ENCODE measurements at regions not wholly inside any gene's neighbourhood (a gene's known extent, or its start where the extent isn't known, plus 50 kb on each side); places are given as distances from the start of the nearest gene placed in this dataset.

- Histone ChIP-seq H3K9me3 (ENCODE audit: control insufficient read depth in 1 of 2, low read length in 2 of 2) (no peaks in the 10 kb centered on the region), H3K27ac (ENCODE audit: low read depth, low read length) (no peak overlapping the region), H3K4me1 (ENCODE audit: insufficient read depth, low read length) (peaks cover 31% of the 10 kb centered on the region), H3K27me3 (ENCODE audit: insufficient read depth, low read length) (no peaks in the 10 kb centered on the region), H3K4me3 (ENCODE audit: low read length in 2 of 2) (no peak overlapping the region), H3K36me3 (ENCODE audit: insufficient read depth, low read length) (no peaks in the 10 kb centered on the region)
- ChIA-PET CTCF (ENCODE audit: partially characterized antibody) (no interaction called here), POLR2A (ENCODE audit: partially characterized antibody) (no interaction called here)
- Mint-ChIP-seq H3K4me3 (peak overlapping the region in 1 of 8 donors; percentile 1), H3K4me1 (peaks cover 12 to 21% (median 16%) of the 10 kb centered on the region in 4 donors), H3K36me3 (no peaks in the 10 kb centered on the region), H3K27ac (peak overlapping the region in 3 of 7 donors; percentile 1 to 42 (median 31)), H3K27me3 (peaks cover 2% of the 10 kb centered on the region in 2 donors), H3K9me3 (peaks cover 0 to 2% (median 0%) of the 10 kb centered on the region in 8 donors)
- no peak for DNase-seq
- intact Hi-C loops (cut with micrococcal nuclease): no loop called here
Observed at GRCh38 chr20:57857969-57858368, 148.2 kb upstream of the PMEPA1 start.

GRCh38 chr20:57857118-57857517 is 147.3 kb upstream of the PMEPA1 start:
- H3K27me3 Mint-ChIP-seq: peaks cover 2% of the 10 kb centered on the region in 2 donors
- peak overlapping the region; percentile 0 to 66 (median 9) for H3K27ac Mint-ChIP-seq
- H3K9me3 Mint-ChIP-seq: peaks cover 0 to 2% (median 0%) of the 10 kb centered on the region in 8 donors
- Histone ChIP-seq H3K27me3 (ENCODE audit: insufficient read depth, low read length) (no peaks in the 10 kb centered on the region), H3K9me3 (ENCODE audit: control insufficient read depth in 1 of 2, low read length in 2 of 2) (no peaks in the 10 kb centered on the region), H3K4me3 (ENCODE audit: low read length in 2 of 2) (no peak overlapping the region), H3K36me3 (ENCODE audit: insufficient read depth, low read length) (no peaks in the 10 kb centered on the region), H3K4me1 (ENCODE audit: insufficient read depth, low read length) (peaks cover 31% of the 10 kb centered on the region), H3K27ac (ENCODE audit: low read depth, low read length) (no peak overlapping the region)
- CTCF ChIA-PET (ENCODE audit: partially characterized antibody): interaction anchor here (1.1 to 1.3 kb wide), 3 partner anchors 10 to 147 kb away, joined by 3 to 5 read pairs (median 3); partner anchors contain the start of gene PMEPA1
- no peaks in the 10 kb centered on the region for H3K36me3 Mint-ChIP-seq
- POLR2A ChIA-PET (ENCODE audit: partially characterized antibody): interaction anchor here (0.7 to 1.3 kb wide), 3 partner anchors 148 to 238 kb away, joined by 3 read pairs; partner anchors contain the start of genes PMEPA1 and ZBP1
- no peak for DNase-seq
- H3K4me1 Mint-ChIP-seq: peaks cover 12 to 21% (median 16%) of the 10 kb centered on the region in 4 donors
- intact Hi-C loops (cut with micrococcal nuclease): no loop called here
- H3K4me3 Mint-ChIP-seq: peak overlapping the region in 3 of 8 donors; percentile 4 to 17 (median 5)

- H3K27ac Mint-ChIP-seq: peak overlapping the region in 2 of 7 donors; percentile 0 to 19
- Histone ChIP-seq H3K4me1 (ENCODE audit: insufficient read depth, low read length) (peaks cover 31% of the 10 kb centered on the region), H3K4me3 (ENCODE audit: low read length in 2 of 2) (no peak overlapping the region), H3K27me3 (ENCODE audit: insufficient read depth, low read length) (no peaks in the 10 kb centered on the region), H3K9me3 (ENCODE audit: control insufficient read depth in 1 of 2, low read length in 2 of 2) (no peaks in the 10 kb centered on the region), H3K27ac (ENCODE audit: low read depth, low read length) (no peak overlapping the region), H3K36me3 (ENCODE audit: insufficient read depth, low read length) (no peaks in the 10 kb centered on the region)
- peaks cover 0 to 2% (median 0%) of the 10 kb centered on the region in 8 donors for H3K9me3 Mint-ChIP-seq
- CTCF ChIA-PET (ENCODE audit: partially characterized antibody): interaction anchor here (1.1 to 1.3 kb wide), 3 partner anchors 10 to 147 kb away, joined by 3 to 5 read pairs (median 3); partner anchors contain the start of gene PMEPA1
- H3K36me3 Mint-ChIP-seq: no peaks in the 10 kb centered on the region
- peak; percentile 25 to 52 (median 46) for DNase-seq
- peaks cover 12 to 21% (median 16%) of the 10 kb centered on the region in 4 donors for H3K4me1 Mint-ChIP-seq
- H3K27me3 Mint-ChIP-seq: peaks cover 0 to 2% of the 10 kb centered on the region in 2 donors
- intact Hi-C loops (cut with micrococcal nuclease): no loop called here
- POLR2A ChIA-PET (ENCODE audit: partially characterized antibody): interaction anchor here (0.7 to 1.3 kb wide), 3 partner anchors 147 to 238 kb away, joined by 3 read pairs; partner anchors contain the start of genes PMEPA1 and ZBP1
- peak overlapping the region in 1 of 8 donors; percentile 14 for H3K4me3 Mint-ChIP-seq
Observed at GRCh38 chr20:57856658-57857057, 146.8 kb upstream of the PMEPA1 start.

GRCh38 chr20:57851796-57852195 is 142.0 kb upstream of the PMEPA1 start:
- Mint-ChIP-seq H3K4me1 (peaks cover 2 to 4% (median 3%) of the 10 kb centered on the region in 4 donors), H3K4me3 (no peak overlapping the region), H3K9me3 (no peaks in the 10 kb centered on the region), H3K36me3 (no peaks in the 10 kb centered on the region), H3K27me3 (no peaks in the 10 kb centered on the region), H3K27ac (no peak overlapping the region)
- no peak overlapping the region for H3K27ac ChIP-seq (ENCODE audit: low read depth, low read length)
- no peaks in the 10 kb centered on the region for H3K9me3 ChIP-seq (ENCODE audit: control insufficient read depth in 1 of 2, low read length in 2 of 2)
- POLR2A ChIA-PET (ENCODE audit: partially characterized antibody): no interaction called here
- no peak for DNase-seq
- intact Hi-C loops (cut with micrococcal nuclease): no loop called here
- H3K4me1 ChIP-seq (ENCODE audit: insufficient read depth, low read length): peaks cover 9% of the 10 kb centered on the region
- H3K4me3 ChIP-seq (ENCODE audit: low read length in 2 of 2): no peak overlapping the region
- H3K36me3 ChIP-seq (ENCODE audit: insufficient read depth, low read length): no peaks in the 10 kb centered on the region
- CTCF ChIA-PET (ENCODE audit: partially characterized antibody): no interaction called here
- no peaks in the 10 kb centered on the region for H3K27me3 ChIP-seq (ENCODE audit: insufficient read depth, low read length)

GRCh38 chr20:57851025-57851682 is 141.3 kb upstream of the PMEPA1 start:
- no peaks in the 10 kb centered on the region for H3K36me3 Mint-ChIP-seq
- Histone ChIP-seq H3K36me3 (ENCODE audit: insufficient read depth, low read length) (no peaks in the 10 kb centered on the region), H3K9me3 (ENCODE audit: control insufficient read depth in 1 of 2, low read length in 2 of 2) (no peaks in the 10 kb centered on the region), H3K27ac (ENCODE audit: low read depth, low read length) (no peak overlapping the region), H3K4me1 (ENCODE audit: insufficient read depth, low read length) (peaks cover 3% of the 10 kb centered on the region), H3K4me3 (ENCODE audit: low read length in 2 of 2) (no peak overlapping the region), H3K27me3 (ENCODE audit: insufficient read depth, low read length) (no peaks in the 10 kb centered on the region)
- no peaks in the 10 kb centered on the region for H3K9me3 Mint-ChIP-seq
- intact Hi-C loops (cut with micrococcal nuclease): no loop called here
- ChIA-PET CTCF (ENCODE audit: partially characterized antibody) (no interaction called here), POLR2A (ENCODE audit: partially characterized antibody) (no interaction called here)
- H3K27ac Mint-ChIP-seq: no peak overlapping the region
- no peak overlapping the region for H3K4me3 Mint-ChIP-seq
- no peak for DNase-seq
- H3K4me1 Mint-ChIP-seq: no peaks in the 10 kb centered on the region
- no peaks in the 10 kb centered on the region for H3K27me3 Mint-ChIP-seq

- intact Hi-C loops (cut with micrococcal nuclease): no loop called here
Observed at GRCh38 chr20:57849521-57850215, 139.9 kb upstream of the PMEPA1 start.

GRCh38 chr20:57849121-57849520 is 139.3 kb upstream of the PMEPA1 start:
- intact Hi-C loops (cut with micrococcal nuclease): no loop called here
- no peak for DNase-seq
- H3K9me3 ChIP-seq (ENCODE audit: control insufficient read depth in 1 of 2, low read length in 2 of 2): no peaks in the 10 kb centered on the region
- no peaks in the 10 kb centered on the region for H3K27me3 ChIP-seq (ENCODE audit: insufficient read depth, low read length)
- no peak overlapping the region for H3K4me3 Mint-ChIP-seq
- no peaks in the 10 kb centered on the region for H3K4me1 Mint-ChIP-seq
- H3K4me1 ChIP-seq (ENCODE audit: insufficient read depth, low read length): no peaks in the 10 kb centered on the region
- no peaks in the 10 kb centered on the region for H3K36me3 Mint-ChIP-seq
- POLR2A ChIA-PET (ENCODE audit: partially characterized antibody): no interaction called here
- CTCF ChIA-PET (ENCODE audit: partially characterized antibody): no interaction called here
- no peaks in the 10 kb centered on the region for H3K27me3 Mint-ChIP-seq
- no peaks in the 10 kb centered on the region for H3K9me3 Mint-ChIP-seq
- H3K36me3 ChIP-seq (ENCODE audit: insufficient read depth, low read length): no peaks in the 10 kb centered on the region
- no peak overlapping the region for H3K27ac Mint-ChIP-seq
- H3K4me3 ChIP-seq (ENCODE audit: low read length in 2 of 2): no peak overlapping the region
- H3K27ac ChIP-seq (ENCODE audit: low read depth, low read length): no peak overlapping the region

More at GRCh38 chr20:57849521-57850215, 139.9 kb upstream of the PMEPA1 start:
- ChIA-PET POLR2A (ENCODE audit: partially characterized antibody) (no interaction called here), CTCF (ENCODE audit: partially characterized antibody) (no interaction called here)
- Mint-ChIP-seq H3K4me1 (no peaks in the 10 kb centered on the region), H3K4me3 (no peak overlapping the region), H3K9me3 (no peaks in the 10 kb centered on the region), H3K27ac (no peak overlapping the region), H3K36me3 (no peaks in the 10 kb centered on the region), H3K27me3 (no peaks in the 10 kb centered on the region)
- DNase-seq: no peak
- Histone ChIP-seq H3K27ac (ENCODE audit: low read depth, low read length) (no peak overlapping the region), H3K9me3 (ENCODE audit: control insufficient read depth in 1 of 2, low read length in 2 of 2) (no peaks in the 10 kb centered on the region), H3K4me1 (ENCODE audit: insufficient read depth, low read length) (no peaks in the 10 kb centered on the region), H3K4me3 (ENCODE audit: low read length in 2 of 2) (no peak overlapping the region), H3K36me3 (ENCODE audit: insufficient read depth, low read length) (no peaks in the 10 kb centered on the region), H3K27me3 (ENCODE audit: insufficient read depth, low read length) (no peaks in the 10 kb centered on the region)
